Osteoblast (primary cell): ENCODE measurements at regions not wholly inside any gene's neighbourhood (a gene's known extent, or its start where the extent isn't known, plus 50 kb on each side); places are given as distances from the start of the nearest gene placed in this dataset.

ENCODE experiments used
- DNase-seq: peaks from one replicate; pipeline ENCODE4 v3.0.0; 2011; ENCODE audit warnings: low spot score, mixed read lengths; ENCODE audit not compliant: insufficient read length; ENCODE audit errors: missing footprints
- H2AFZ ChIP-seq: 2 replicates; pipeline ENCODE4 v1.6.0; 2011; ENCODE audit warnings: mild to moderate bottlenecking, low read length
- H3K27ac ChIP-seq: 2 replicates; pipeline ENCODE4 v1.5.1; 2011; ENCODE audit warnings: mild to moderate bottlenecking, low read depth, low read length, moderate library complexity
- H3K27me3 ChIP-seq: 2 replicates; pipeline ENCODE4 v1.6.0; 2012; ENCODE audit warnings: mild to moderate bottlenecking, control low read depth, inconsistent platforms, low read length, moderate library complexity; ENCODE audit not compliant: insufficient read depth
- H3K36me3 ChIP-seq: 2 replicates; pipeline ENCODE4 v1.5.1; 2011; ENCODE audit warnings: mild to moderate bottlenecking, low read length, control low read depth, moderate library complexity; ENCODE audit not compliant: insufficient read depth
- H3K4me1 ChIP-seq: 2 replicates; pipeline ENCODE4 v1.5.1; 2011; ENCODE audit warnings: mild to moderate bottlenecking, low read length, control low read depth, moderate library complexity; ENCODE audit not compliant: insufficient read depth
- H3K4me2 ChIP-seq: 2 replicates; pipeline ENCODE4 v1.6.0; 2011; ENCODE audit warnings: mild to moderate bottlenecking, low read length; ENCODE audit not compliant: insufficient read depth
- H3K4me3 ChIP-seq: fragments of 200-600 bp; sonication (generic); 3 replicates; pipeline ENCODE4 v1.5.1; 2012; ENCODE audit warnings: mild to moderate bottlenecking, low read length, inconsistent platforms; ENCODE audit not compliant: insufficient read depth
- H3K79me2 ChIP-seq: 2 replicates; pipeline ENCODE4 v1.6.0; 2012; ENCODE audit warnings: mild to moderate bottlenecking, low read length, control low read depth, inconsistent platforms; ENCODE audit not compliant: insufficient read depth
- H3K9me3 ChIP-seq: 2 replicates; pipeline ENCODE4 v1.5.1; 2011; ENCODE audit warnings: low read depth, low read length, control low read depth
- H4K20me1 ChIP-seq: 2 replicates; pipeline ENCODE4 v1.6.0; 2012; ENCODE audit warnings: mild to moderate bottlenecking, low read length, control low read depth; ENCODE audit not compliant: insufficient read depth
- CTCF ChIP-seq: IDR thresholded peaks from 2 replicates; pipeline ENCODE4 v1.5.1; 2011; ENCODE audit warnings: mild to moderate bottlenecking, low read depth, low read length, moderate library complexity; ENCODE audit errors: extremely low read depth

- Histone ChIP-seq H3K4me3 (no peak overlapping the region), H3K79me2 (no peaks in the 10 kb centered on the region), H3K27ac (peak overlapping the region; percentile 96), H2AFZ (peak overlapping the region; percentile 14), H4K20me1 (no peaks in the 10 kb centered on the region), H3K9me3 (no peaks in the 10 kb centered on the region), H3K4me2 (peak overlapping the region; percentile 56), H3K27me3 (no peaks in the 10 kb centered on the region), H3K36me3 (no peaks in the 10 kb centered on the region), H3K4me1 (peaks cover 19% of the 10 kb centered on the region)
- DNase-seq, result peak; percentile 6
- TF ChIP-seq CTCF, result no peak
Measured at GRCh38 chr10:14405076-14406065, 74.6 kb upstream of the FRMD4A start.

GRCh38 chr10:14403881-14404623 lies 73.3 kb upstream of the FRMD4A start:
- Histone ChIP-seq H3K4me2 (no peak overlapping the region), H3K4me1 (peaks cover 27% of the 10 kb centered on the region)
- no peak for DNase-seq

GRCh38 chr10:14403359-14403758 lies 72.6 kb upstream of the FRMD4A start:
- no peak overlapping the region for H3K4me3 ChIP-seq
- no peaks in the 10 kb centered on the region for H3K79me2 ChIP-seq
- H2AFZ ChIP-seq, result no peak overlapping the region
- no peaks in the 10 kb centered on the region for H3K27me3 ChIP-seq
- H3K36me3 ChIP-seq, result no peaks in the 10 kb centered on the region
- no peak overlapping the region for H3K4me2 ChIP-seq
- no peak for DNase-seq
- no peaks in the 10 kb centered on the region for H4K20me1 ChIP-seq
- no peak for TF ChIP-seq CTCF
- H3K9me3 ChIP-seq, result no peaks in the 10 kb centered on the region
- peak overlapping the region; percentile 96 for H3K27ac ChIP-seq
- peaks cover 27% of the 10 kb centered on the region for H3K4me1 ChIP-seq

More at GRCh38 chr10:14403881-14404623, 73.3 kb upstream of the FRMD4A start:
- H3K9me3 ChIP-seq, result no peaks in the 10 kb centered on the region
- H3K36me3 ChIP-seq, result no peaks in the 10 kb centered on the region
- no peak overlapping the region for H2AFZ ChIP-seq
- H3K79me2 ChIP-seq, result no peaks in the 10 kb centered on the region
- H4K20me1 ChIP-seq, result no peaks in the 10 kb centered on the region
- H3K27me3 ChIP-seq, result no peaks in the 10 kb centered on the region
- H3K4me3 ChIP-seq, result no peak overlapping the region
- no peak for TF ChIP-seq CTCF
- peak overlapping the region; percentile 96 for H3K27ac ChIP-seq

GRCh38 chr10:14399641-14400040 lies 68.9 kb upstream of the FRMD4A start:
- no peaks in the 10 kb centered on the region for H3K36me3 ChIP-seq
- DNase-seq, result no peak
- no peaks in the 10 kb centered on the region for H4K20me1 ChIP-seq
- no peaks in the 10 kb centered on the region for H3K27me3 ChIP-seq
- no peak overlapping the region for H3K27ac ChIP-seq
- no peak overlapping the region for H3K4me2 ChIP-seq
- no peak overlapping the region for H2AFZ ChIP-seq
- no peaks in the 10 kb centered on the region for H3K79me2 ChIP-seq
- H3K9me3 ChIP-seq, result no peaks in the 10 kb centered on the region
- peaks cover 33% of the 10 kb centered on the region for H3K4me1 ChIP-seq
- no peak overlapping the region for H3K4me3 ChIP-seq
- TF ChIP-seq CTCF, result no peak
